ENCODE measurements at regions not wholly inside any gene's neighbourhood (a gene's known extent, or its start where the extent isn't known, plus 50 kb on each side); places are given as distances from the start of the nearest gene placed in this dataset.
"Not testable (repeated sequence)": the region's sequence is repeated elsewhere in the genome, so short reads cannot be mapped to it uniquely, and the experiment has no call there.

GRCh38 chr9:42370172-42370571 is 186.7 kb downstream of the SPATA31A6 start:
- TF ChIP-seq CTCF, POLR2A (IDR thresholded peaks at IDR 0.05): not testable (repeated sequence)

Measured in Peyer's patch (tissue), 4 donors.